B cell (primary cell): ENCODE measurements at regions not wholly inside any gene's neighbourhood (a gene's known extent, or its start where the extent isn't known, plus 50 kb on each side); places are given as distances from the start of the nearest gene placed in this dataset.

Experiments
- EZH2 ChIP-seq: IDR thresholded peaks from 2 replicates; pipeline ENCODE4 v1.6.1; 2012; ENCODE audit warnings: borderline replicate concordance, low read depth, mild to moderate bottlenecking, moderate library complexity, low read length; ENCODE audit not compliant: insufficient read depth, poor library complexity, severe bottlenecking
- TF ChIP-seq, protein P1 (sequence below): fragments of 200-600 bp; IDR thresholded peaks from one replicate; pipeline ENCODE4 v1.8.0; 2022; ENCODE audit warnings: antibody characterized with exemption, mild to moderate bottlenecking

DNA sequence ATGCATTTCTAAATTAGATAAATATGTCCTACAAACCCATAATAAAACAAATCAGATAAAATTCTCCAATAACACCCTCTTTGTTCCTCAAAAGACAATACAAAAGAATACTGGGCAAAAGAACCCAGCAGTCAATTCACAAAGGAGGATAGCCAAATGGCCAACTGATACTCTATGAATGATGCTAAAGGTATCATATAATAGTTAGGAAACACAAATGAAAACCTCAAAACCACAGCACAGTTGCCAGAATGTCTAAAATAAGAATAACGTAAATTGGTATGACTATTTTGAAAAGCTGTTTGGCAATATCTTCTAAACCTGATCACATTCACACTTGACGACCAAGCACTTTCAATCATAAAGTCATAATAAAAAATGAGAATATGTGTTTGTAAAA is 315.4 kb downstream of the CDH7 start:
- no peak for TF ChIP-seq EZH2
- TF ChIP-seq, protein P1, sequence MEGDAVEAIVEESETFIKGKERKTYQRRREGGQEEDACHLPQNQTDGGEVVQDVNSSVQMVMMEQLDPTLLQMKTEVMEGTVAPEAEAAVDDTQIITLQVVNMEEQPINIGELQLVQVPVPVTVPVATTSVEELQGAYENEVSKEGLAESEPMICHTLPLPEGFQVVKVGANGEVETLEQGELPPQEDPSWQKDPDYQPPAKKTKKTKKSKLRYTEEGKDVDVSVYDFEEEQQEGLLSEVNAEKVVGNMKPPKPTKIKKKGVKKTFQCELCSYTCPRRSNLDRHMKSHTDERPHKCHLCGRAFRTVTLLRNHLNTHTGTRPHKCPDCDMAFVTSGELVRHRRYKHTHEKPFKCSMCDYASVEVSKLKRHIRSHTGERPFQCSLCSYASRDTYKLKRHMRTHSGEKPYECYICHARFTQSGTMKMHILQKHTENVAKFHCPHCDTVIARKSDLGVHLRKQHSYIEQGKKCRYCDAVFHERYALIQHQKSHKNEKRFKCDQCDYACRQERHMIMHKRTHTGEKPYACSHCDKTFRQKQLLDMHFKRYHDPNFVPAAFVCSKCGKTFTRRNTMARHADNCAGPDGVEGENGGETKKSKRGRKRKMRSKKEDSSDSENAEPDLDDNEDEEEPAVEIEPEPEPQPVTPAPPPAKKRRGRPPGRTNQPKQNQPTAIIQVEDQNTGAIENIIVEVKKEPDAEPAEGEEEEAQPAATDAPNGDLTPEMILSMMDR = no peak
